Loucy (cell line): ENCODE measurements at regions not wholly inside any gene's neighbourhood (a gene's known extent, or its start where the extent isn't known, plus 50 kb on each side); places are given as distances from the start of the nearest gene placed in this dataset.

Experiments
- H2AFZ ChIP-seq: fragments of 200-600 bp; sonication (generic); 2 replicates; pipeline ENCODE4 v1.6.0; 2016; ENCODE audit warnings: antibody characterized with exemption, mild to moderate bottlenecking, low read length, moderate library complexity
- H3F3A ChIP-seq: fragments of 200-600 bp; 2 replicates; pipeline ENCODE4 v1.6.0; 2016; ENCODE audit warnings: antibody characterized with exemption, low read depth, mild to moderate bottlenecking
- H3K27me3 ChIP-seq: fragments of 200-600 bp; sonication (generic); 2 replicates; pipeline ENCODE4 v1.6.1; 2014; ENCODE audit warnings: low read length, mild to moderate bottlenecking; ENCODE audit not compliant: insufficient read depth, poor library complexity, severe bottlenecking
- H3K36me3 ChIP-seq: fragments of 200-600 bp; sonication (generic); 2 replicates; pipeline ENCODE4 v1.6.1; 2016; ENCODE audit warnings: low read length; ENCODE audit not compliant: insufficient read depth
- H3K4me1 ChIP-seq: fragments of 200-600 bp; sonication (generic); 2 replicates; pipeline ENCODE4 v1.5.1; 2014; ENCODE audit warnings: low read length, mild to moderate bottlenecking; ENCODE audit not compliant: insufficient read depth, poor library complexity, severe bottlenecking
- H3K4me2 ChIP-seq: fragments of 200-600 bp; sonication (generic); 2 replicates; pipeline ENCODE4 v1.6.0; 2014; ENCODE audit warnings: antibody characterized with exemption, low read length, low read depth, mild to moderate bottlenecking; ENCODE audit not compliant: poor library complexity, severe bottlenecking
- H3K4me3 ChIP-seq: fragments of 200-600 bp; sonication (generic); 2 replicates; pipeline ENCODE4 v1.5.1; 2014; ENCODE audit warnings: low read length, mild to moderate bottlenecking, mixed read lengths; ENCODE audit not compliant: poor library complexity, severe bottlenecking
- H3K79me2 ChIP-seq: fragments of 200-600 bp; sonication (generic); 2 replicates; pipeline ENCODE4 v1.6.1; 2014; ENCODE audit warnings: low read length; ENCODE audit not compliant: insufficient read depth
- H3K9ac ChIP-seq: fragments of 200-600 bp; sonication (generic); 2 replicates; pipeline ENCODE4 v1.6.0; 2014; ENCODE audit warnings: mild to moderate bottlenecking, low read depth, low read length, moderate library complexity; ENCODE audit not compliant: poor library complexity, severe bottlenecking
- H3K9me2 ChIP-seq: fragments of 200-600 bp; sonication (generic); replicated peaks from 2 replicates; pipeline ENCODE4 v1.6.1; 2016; ENCODE audit warnings: low read depth, low read length, mixed read lengths
- H3K9me3 ChIP-seq: fragments of 200-600 bp; sonication (generic); 2 replicates; pipeline ENCODE4 v1.6.1; 2014; ENCODE audit warnings: mild to moderate bottlenecking, antibody characterized with exemption, low read length, low read depth; ENCODE audit not compliant: insufficient read depth
- H4K20me1 ChIP-seq: fragments of 200-600 bp; sonication (generic); 2 replicates; pipeline ENCODE4 v1.6.0; 2014; ENCODE audit warnings: antibody characterized with exemption, low read length, mild to moderate bottlenecking; ENCODE audit not compliant: insufficient read depth, poor library complexity, severe bottlenecking
- CTCF ChIP-seq: fragments of 200-600 bp; sonication (generic); conservative IDR thresholded peaks from 2 replicates; pipeline ENCODE4 v1.5.1; 2014; ENCODE audit warnings: mild to moderate bottlenecking, antibody characterized with exemption, low read length
- EZH2phosphoT487 ChIP-seq: fragments of 200-600 bp; IDR thresholded peaks from 2 replicates; pipeline ENCODE4 v1.6.1; 2018; ENCODE audit warnings: antibody characterized with exemption, mild to moderate bottlenecking, moderate library complexity, borderline replicate concordance

DNA sequence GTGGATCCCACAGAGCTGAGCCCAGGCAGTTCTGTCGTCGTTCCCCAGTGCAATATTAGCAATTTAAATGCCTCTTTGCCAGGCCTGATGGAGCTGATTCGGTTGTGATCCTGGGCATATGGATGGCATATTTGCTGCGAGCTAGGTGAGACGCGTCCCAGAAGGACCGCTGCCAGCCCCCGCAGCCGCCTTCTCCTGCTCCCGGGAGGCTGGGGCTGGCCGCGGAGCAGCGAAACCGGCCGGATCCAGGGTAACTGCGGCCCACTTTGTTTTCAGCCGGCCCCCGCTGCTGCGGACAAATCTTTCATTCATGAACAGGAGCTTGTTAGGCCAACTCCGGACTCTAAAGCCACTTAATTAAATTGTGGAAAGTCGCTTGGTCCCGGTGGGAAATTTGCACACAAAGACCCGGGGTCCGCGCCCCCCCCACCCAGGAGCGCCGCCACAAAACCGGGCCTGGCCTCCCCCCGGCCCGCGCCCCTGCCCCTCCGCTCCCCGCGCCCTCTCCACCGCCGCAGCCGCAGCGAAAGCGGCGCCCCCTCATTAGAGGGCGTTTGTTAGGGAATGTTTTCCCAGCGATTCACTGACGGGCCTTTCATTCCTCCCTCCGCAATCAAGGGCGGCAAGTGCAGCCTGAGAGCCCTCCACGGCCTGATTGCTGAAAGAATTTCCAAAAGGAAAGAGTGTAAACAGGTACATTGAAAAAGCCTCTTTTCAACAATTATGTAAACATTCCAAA lies 383.3 kb downstream of the RRAGC start:
- no peaks in the 10 kb centered on the region for H3K27me3 ChIP-seq

GRCh38 chr1:38475624-38476005 lies 384.0 kb downstream of the RRAGC start:
- Histone ChIP-seq H2AFZ (no peak overlapping the region), H3K9me2 (no peaks in the 10 kb centered on the region), H3K27me3 (no peaks in the 10 kb centered on the region), H4K20me1 (no peaks in the 10 kb centered on the region), H3K9ac (no peak overlapping the region), H3K4me1 (no peaks in the 10 kb centered on the region), H3K4me3 (no peak overlapping the region), H3K36me3 (no peaks in the 10 kb centered on the region), H3K4me2 (no peak overlapping the region), H3F3A (no peaks in the 10 kb centered on the region), H3K79me2 (no peaks in the 10 kb centered on the region), H3K9me3 (no peaks in the 10 kb centered on the region)
- TF ChIP-seq EZH2phosphoT487 (no peak), CTCF (no peak)

More for the DNA sequence above, 383.3 kb downstream of the RRAGC start:
- no peaks in the 10 kb centered on the region for H3K79me2 ChIP-seq
- no peaks in the 10 kb centered on the region for H3K9me2 ChIP-seq
- no peak overlapping the region for H3K9ac ChIP-seq
- no peak overlapping the region for H3K4me3 ChIP-seq
- TF ChIP-seq CTCF (no peak), EZH2phosphoT487 (no peak)
- no peak overlapping the region for H3K4me2 ChIP-seq
- no peaks in the 10 kb centered on the region for H3F3A ChIP-seq
- no peaks in the 10 kb centered on the region for H3K36me3 ChIP-seq
- no peaks in the 10 kb centered on the region for H3K9me3 ChIP-seq
- no peaks in the 10 kb centered on the region for H4K20me1 ChIP-seq
- no peaks in the 10 kb centered on the region for H3K4me1 ChIP-seq
- no peak overlapping the region for H2AFZ ChIP-seq

DNA sequence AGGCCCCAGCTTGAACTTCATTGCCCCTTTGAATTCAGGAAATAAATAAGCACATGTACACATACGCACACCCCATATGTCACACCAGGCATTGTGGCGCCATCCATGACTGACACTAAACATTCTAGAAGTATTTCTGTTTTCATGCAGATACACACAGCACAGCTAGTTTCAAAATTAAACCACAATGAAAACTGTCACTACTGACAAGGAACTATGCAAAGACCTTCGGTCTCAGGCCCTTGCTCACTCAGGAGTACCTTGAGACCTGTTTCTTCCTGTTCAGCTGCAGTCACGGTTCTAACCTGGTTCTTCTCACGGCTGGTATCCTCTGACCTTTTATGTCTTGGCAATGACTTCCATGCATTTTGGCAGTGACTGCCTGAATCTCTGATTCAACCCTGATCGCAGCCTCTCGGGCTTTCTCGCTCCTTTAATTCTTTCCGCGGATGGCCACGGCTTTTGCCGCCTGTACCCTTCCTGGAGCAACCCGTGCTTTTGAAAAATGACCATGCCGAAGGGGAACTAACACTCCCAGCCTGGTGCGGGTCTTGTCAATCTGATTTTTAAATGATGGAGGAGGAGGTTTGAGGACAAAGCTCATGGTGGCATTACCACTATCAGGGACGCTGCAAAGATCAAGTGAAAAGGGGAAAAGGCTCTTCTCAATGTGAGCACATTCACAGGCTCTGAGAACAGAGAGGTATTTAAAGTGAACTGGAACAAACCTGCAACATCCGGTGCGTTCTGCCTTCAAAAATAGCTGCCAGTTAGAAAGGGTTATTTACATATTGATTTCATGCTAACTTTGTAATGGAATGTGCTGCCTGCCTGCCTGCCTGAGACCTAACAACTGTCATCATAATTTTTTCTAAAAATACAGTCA lies 384.6 kb downstream of the RRAGC start:
- Histone ChIP-seq H3K4me3 (no peak overlapping the region), H3K9me2 (no peaks in the 10 kb centered on the region), H3F3A (no peaks in the 10 kb centered on the region), H3K27me3 (no peaks in the 10 kb centered on the region), H3K79me2 (no peaks in the 10 kb centered on the region), H3K4me1 (no peaks in the 10 kb centered on the region), H2AFZ (no peak overlapping the region), H3K36me3 (no peaks in the 10 kb centered on the region), H3K4me2 (no peak overlapping the region), H3K9ac (no peak overlapping the region), H3K9me3 (no peaks in the 10 kb centered on the region), H4K20me1 (no peaks in the 10 kb centered on the region)
- TF ChIP-seq CTCF (no peak), EZH2phosphoT487 (no peak)
